Endodermal cell (in vitro differentiated cells): ENCODE measurements at regions not wholly inside any gene's neighbourhood (a gene's known extent, or its start where the extent isn't known, plus 50 kb on each side); places are given as distances from the start of the nearest gene placed in this dataset.

ENCODE experiments used
- DNase-seq: peaks from one replicate; pipeline ENCODE4 v3.0.0-alpha.2; 2017
- H3K27ac ChIP-seq: 2 replicates; pipeline ENCODE4 v1.5.1; 2013; ENCODE audit warnings: mild to moderate bottlenecking, low read depth, low read length, moderate library complexity
- H3K27me3 ChIP-seq: 2 replicates; pipeline ENCODE4 v1.6.1; 2013; ENCODE audit warnings: mild to moderate bottlenecking, low read length, moderate library complexity; ENCODE audit not compliant: insufficient read depth, control insufficient read depth, poor library complexity, severe bottlenecking
- H3K36me3 ChIP-seq: 2 replicates; pipeline ENCODE4 v1.7.0; 2013; ENCODE audit warnings: mild to moderate bottlenecking, low read length, moderate library complexity; ENCODE audit not compliant: control insufficient read depth, insufficient read depth
- H3K4me1 ChIP-seq: one replicate; pipeline ENCODE4 v1.7.0; 2013; ENCODE audit warnings: low read length; ENCODE audit not compliant: control insufficient read depth, insufficient read depth
- H3K4me3 ChIP-seq: 2 replicates; pipeline ENCODE4 v1.5.1; 2013; ENCODE audit warnings: mild to moderate bottlenecking, low read length, moderate library complexity
- H3K9ac ChIP-seq: 2 replicates; pipeline ENCODE4 v1.6.1; 2013; ENCODE audit warnings: mild to moderate bottlenecking, low read length, moderate library complexity; ENCODE audit not compliant: poor library complexity, severe bottlenecking; ENCODE audit errors: extremely low read depth
- H3K9me3 ChIP-seq: 2 replicates; pipeline ENCODE4 v1.6.1; 2013; ENCODE audit warnings: mild to moderate bottlenecking, low read length, moderate library complexity; ENCODE audit not compliant: control insufficient read depth
- H3K27ac Mint-ChIP-seq: 2 replicates; pipeline ENCODE4 v1.8.0; 2020; ENCODE audit warnings: mixed read lengths
- H3K27me3 Mint-ChIP-seq: 2 replicates; pipeline ENCODE4 v1.8.0; 2021; ENCODE audit warnings: mild to moderate bottlenecking, mixed read lengths; ENCODE audit not compliant: insufficient read depth
- H3K36me3 Mint-ChIP-seq: 2 replicates; pipeline ENCODE4 v1.8.0; 2020; ENCODE audit warnings: low read depth, mixed read lengths
- H3K4me1 Mint-ChIP-seq: 2 replicates; pipeline ENCODE4 v1.8.0; 2020; ENCODE audit warnings: mixed read lengths
- H3K4me3 Mint-ChIP-seq: 2 replicates; pipeline ENCODE4 v1.8.0; 2020; ENCODE audit warnings: mild to moderate bottlenecking, moderate library complexity, mixed read lengths
- H3K9me3 Mint-ChIP-seq: 2 replicates; pipeline ENCODE4 v1.8.0; 2020; ENCODE audit warnings: mild to moderate bottlenecking, mixed read lengths
- WGBS, 2 experiments: methylation state at CpG; one replicate each; pipeline versions ENCODE4 v1.1.5 to v1.1.7; 2013; ENCODE audit warnings: missing lambda C conversion rate in 2 of 2, mixed read lengths in 1 of 2; ENCODE audit not compliant: insufficient coverage in 1 of 2, insufficient read length in 1 of 2; 5-methylcytosine and 5-hydroxymethylcytosine counted together
- TF ChIP-seq, protein P1 (sequence below): fragments of 200-600 bp; sonication (generic); conservative IDR thresholded peaks from 2 replicates; pipeline ENCODE4 v1.5.0; 2021; ENCODE audit warnings: antibody characterized with exemption, mild to moderate bottlenecking

DNA sequence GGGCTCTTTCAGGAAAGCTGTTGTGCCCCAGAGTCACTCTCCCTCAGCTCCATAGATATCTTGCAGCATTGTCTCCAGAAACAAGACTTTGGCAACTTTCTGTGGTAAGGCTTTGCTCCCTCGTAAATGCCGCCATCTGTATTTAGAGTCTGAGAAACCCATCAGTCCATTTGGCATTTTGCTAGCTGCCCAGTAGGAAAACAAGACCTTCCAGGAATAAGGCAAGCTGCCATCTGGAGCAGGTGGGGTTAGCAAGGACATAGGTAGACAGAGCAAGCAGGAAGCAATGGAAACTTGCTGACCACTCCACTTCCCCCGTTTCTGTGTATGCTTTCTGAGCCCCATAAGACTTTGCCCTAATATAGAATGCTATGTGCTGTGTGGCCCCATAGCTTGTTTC is 131.9 kb downstream of the SPATA19 start:
- Mint-ChIP-seq H3K27me3 (peaks cover 53% of the 10 kb centered on the region), H3K4me1 (peaks cover 5% of the 10 kb centered on the region), H3K9me3 (no peaks in the 10 kb centered on the region), H3K27ac (no peak overlapping the region), H3K4me3 (no peak overlapping the region), H3K36me3 (no peaks in the 10 kb centered on the region)
- Histone ChIP-seq H3K4me3 (no peak overlapping the region), H3K9ac (no peak overlapping the region), H3K36me3 (no peaks in the 10 kb centered on the region), H3K4me1 (peaks cover 4% of the 10 kb centered on the region), H3K9me3 (no peaks in the 10 kb centered on the region), H3K27me3 (peaks cover 17% of the 10 kb centered on the region), H3K27ac (no peak overlapping the region)
- 98 to 100% methylated on average over 3 of the region's 3 CpGs for WGBS, 2 experiments
- TF ChIP-seq, protein P1, sequence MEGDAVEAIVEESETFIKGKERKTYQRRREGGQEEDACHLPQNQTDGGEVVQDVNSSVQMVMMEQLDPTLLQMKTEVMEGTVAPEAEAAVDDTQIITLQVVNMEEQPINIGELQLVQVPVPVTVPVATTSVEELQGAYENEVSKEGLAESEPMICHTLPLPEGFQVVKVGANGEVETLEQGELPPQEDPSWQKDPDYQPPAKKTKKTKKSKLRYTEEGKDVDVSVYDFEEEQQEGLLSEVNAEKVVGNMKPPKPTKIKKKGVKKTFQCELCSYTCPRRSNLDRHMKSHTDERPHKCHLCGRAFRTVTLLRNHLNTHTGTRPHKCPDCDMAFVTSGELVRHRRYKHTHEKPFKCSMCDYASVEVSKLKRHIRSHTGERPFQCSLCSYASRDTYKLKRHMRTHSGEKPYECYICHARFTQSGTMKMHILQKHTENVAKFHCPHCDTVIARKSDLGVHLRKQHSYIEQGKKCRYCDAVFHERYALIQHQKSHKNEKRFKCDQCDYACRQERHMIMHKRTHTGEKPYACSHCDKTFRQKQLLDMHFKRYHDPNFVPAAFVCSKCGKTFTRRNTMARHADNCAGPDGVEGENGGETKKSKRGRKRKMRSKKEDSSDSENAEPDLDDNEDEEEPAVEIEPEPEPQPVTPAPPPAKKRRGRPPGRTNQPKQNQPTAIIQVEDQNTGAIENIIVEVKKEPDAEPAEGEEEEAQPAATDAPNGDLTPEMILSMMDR, result no peak
- DNase-seq, result no peak

DNA sequence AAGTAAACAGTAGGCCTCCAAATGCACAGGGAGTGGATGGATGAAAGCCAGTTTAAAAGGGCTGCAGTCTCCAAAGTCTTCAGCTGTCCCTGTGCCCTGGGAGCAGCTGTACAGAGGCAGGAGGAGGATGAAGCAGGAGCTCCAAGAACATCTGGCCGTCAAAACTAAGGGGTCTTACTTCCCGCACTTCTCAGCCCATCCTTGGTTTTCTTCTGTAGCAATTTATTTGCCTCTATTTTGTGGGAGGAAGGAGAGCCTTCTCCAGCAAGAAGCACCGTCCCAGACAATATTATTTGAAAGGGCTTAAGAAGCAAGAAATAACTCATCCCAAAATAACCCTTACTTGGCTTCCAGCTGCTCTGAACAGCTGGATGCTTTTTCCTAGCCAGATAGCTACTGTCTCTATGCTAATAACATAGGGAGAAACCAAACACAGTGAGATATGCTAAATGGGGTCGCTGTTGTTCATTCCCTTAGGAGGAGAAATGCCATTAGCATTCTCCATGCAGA is 133.2 kb downstream of the SPATA19 start:
- Histone ChIP-seq H3K27ac (no peak overlapping the region), H3K36me3 (no peaks in the 10 kb centered on the region), H3K4me1 (peaks cover 4% of the 10 kb centered on the region), H3K4me3 (no peak overlapping the region), H3K9ac (no peak overlapping the region), H3K27me3 (peaks cover 26% of the 10 kb centered on the region), H3K9me3 (no peaks in the 10 kb centered on the region)
- no peaks in the 10 kb centered on the region for H3K9me3 Mint-ChIP-seq
- no peak overlapping the region for H3K4me3 Mint-ChIP-seq
- H3K27me3 Mint-ChIP-seq, result peaks cover 44% of the 10 kb centered on the region
- no peak for DNase-seq
- 0 to 7% methylated on average over 1 to 4 of the region's 4 CpGs for WGBS, 2 experiments
- TF ChIP-seq, protein P1, result no peak
- H3K36me3 Mint-ChIP-seq, result no peaks in the 10 kb centered on the region
- peaks cover 5% of the 10 kb centered on the region for H3K4me1 Mint-ChIP-seq
- no peak overlapping the region for H3K27ac Mint-ChIP-seq

DNA sequence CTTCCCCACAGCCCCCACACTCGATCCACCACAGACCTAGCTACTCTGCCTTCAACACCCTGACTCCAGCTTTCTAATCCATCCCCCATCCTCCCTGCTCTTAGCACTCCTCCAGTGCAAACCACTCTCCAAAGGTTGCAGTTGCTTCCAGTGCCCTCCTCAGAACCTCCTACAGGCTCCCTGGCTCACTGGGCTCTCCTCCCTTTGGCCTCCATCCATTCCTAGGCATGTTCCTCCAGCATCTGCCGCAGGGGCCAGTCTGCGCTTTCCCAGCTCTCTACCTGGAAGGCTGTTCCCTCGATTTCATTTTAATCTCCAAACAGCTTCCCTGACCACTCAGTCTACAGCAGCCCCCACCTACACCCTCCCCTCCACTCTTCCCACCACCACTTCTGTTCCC is 133.8 kb downstream of the SPATA19 start:
- no peak overlapping the region for H3K27ac ChIP-seq
- DNase-seq, result peak; percentile 66
- WGBS, 2 experiments, result 53 to 78% methylated on average over 3 to 4 of the region's 4 CpGs
- H3K4me3 ChIP-seq, result no peak overlapping the region
- Mint-ChIP-seq H3K4me1 (peaks cover 5% of the 10 kb centered on the region), H3K27ac (no peak overlapping the region), H3K27me3 (peaks cover 39% of the 10 kb centered on the region), H3K36me3 (no peaks in the 10 kb centered on the region), H3K9me3 (no peaks in the 10 kb centered on the region), H3K4me3 (no peak overlapping the region)
- H3K9me3 ChIP-seq, result no peaks in the 10 kb centered on the region
- H3K27me3 ChIP-seq, result peaks cover 26% of the 10 kb centered on the region
- TF ChIP-seq, protein P1, result no peak
- no peak overlapping the region for H3K9ac ChIP-seq
- no peaks in the 10 kb centered on the region for H3K36me3 ChIP-seq
- H3K4me1 ChIP-seq, result peaks cover 4% of the 10 kb centered on the region
